Kidney (tissue), 13 donors: ENCODE measurements at regions not wholly inside any gene's neighbourhood (a gene's known extent, or its start where the extent isn't known, plus 50 kb on each side); places are given as distances from the start of the nearest gene placed in this dataset.

ENCODE experiments used
- DNase-seq, 5 donors: peaks; one replicate each; pipeline ENCODE4 v3.0.0-alpha.2; 2013 to 2020
- FAIRE-seq: peaks from 2 replicates; lab custom pipeline; 2012; peaks lifted over from hg19 to GRCh38; lab: Jason Lieb, UNC
- H3K27ac ChIP-seq, 2 donors: one replicate each; pipeline ENCODE4 v1.7.0; 2013; ENCODE audit warnings: low read depth in 2 of 2, low read length in 2 of 2, inconsistent platforms in 1 of 2
- H3K27me3 ChIP-seq: one replicate; pipeline ENCODE4 v1.7.1; 2013; ENCODE audit warnings: low read length, inconsistent platforms; ENCODE audit not compliant: control insufficient read depth, insufficient read depth
- H3K36me3 ChIP-seq, 3 donors: one replicate each; pipeline versions ENCODE4 v1.7.0 to v1.7.1; 2013; ENCODE audit warnings: low read length in 3 of 3, control low read depth in 1 of 3, inconsistent platforms in 1 of 3; ENCODE audit not compliant: insufficient read depth in 3 of 3, control insufficient read depth in 2 of 3
- H3K4me1 ChIP-seq, 3 donors: one replicate each; pipeline versions ENCODE4 v1.7.0 to v1.7.1; 2013; ENCODE audit warnings: low read length in 3 of 3, inconsistent platforms in 1 of 3, low read depth in 1 of 3; ENCODE audit not compliant: control insufficient read depth in 2 of 3, insufficient read depth in 2 of 3
- H3K4me3 ChIP-seq, 3 donors: one replicate each; pipeline versions ENCODE4 v1.7.0 to v1.8.1; 2013; ENCODE audit warnings: low read length in 3 of 3, control low read depth in 1 of 3, inconsistent platforms in 1 of 3
- H3K9ac ChIP-seq, 3 donors: one replicate each; pipeline versions ENCODE4 v1.7.0 to v1.7.1; 2013; ENCODE audit warnings: low read length in 3 of 3, control low read depth in 1 of 3, inconsistent platforms in 1 of 3
- H3K9me3 ChIP-seq, 3 donors: one replicate each; pipeline versions ENCODE4 v1.7.0 to v1.7.1; 2013; ENCODE audit warnings: low read length in 3 of 3, control low read depth in 1 of 3, inconsistent platforms in 1 of 3; ENCODE audit not compliant: control insufficient read depth in 2 of 3, insufficient read depth in 1 of 3
- CTCF ChIP-seq: IDR thresholded peaks from 3 replicates; pipeline ENCODE4 v1.5.1; 2012; ENCODE audit warnings: mild to moderate bottlenecking, moderate library complexity, borderline replicate concordance; ENCODE audit not compliant: insufficient read depth; ENCODE audit errors: extremely low read depth
- intact Hi-C: fragments of 100-400 bp; cut with DNase I; formaldehyde crosslinking; loops from one replicate; pipeline ENCODE4 v1.11.1; 2022
- donor health status: control.
- donor health status: control.
- donor health status: control.
- donor health status: control.
- donor health status: control.
- donor health status: DM: yes; HTN: yes; CAD: no.
- donor health status: Normal renal cell carcinoma (clear cell type).

DNA sequence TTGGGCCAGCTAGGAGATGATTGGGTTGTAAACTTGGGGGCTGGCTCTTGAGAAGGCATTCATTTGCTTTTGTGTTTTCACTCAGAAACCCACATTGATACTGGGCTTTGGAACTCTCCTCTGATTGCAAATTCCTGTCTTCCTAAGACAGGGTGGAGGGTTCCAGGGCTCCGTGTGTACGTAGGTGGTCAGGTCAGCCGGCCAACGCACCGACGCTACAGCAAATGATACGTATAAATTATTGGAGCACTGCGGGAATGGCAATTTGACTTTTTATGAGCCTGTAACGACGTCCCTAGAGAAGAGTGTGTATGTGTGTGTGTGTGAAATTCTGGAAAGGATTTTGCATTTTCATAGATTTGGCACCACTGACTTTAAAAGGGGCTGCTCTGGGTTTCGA is 236.9 kb downstream of the SHOX start:
- Histone ChIP-seq H3K4me1 (no peaks in the 10 kb centered on the region), H3K4me3 (no peak overlapping the region), H3K27ac (no peak overlapping the region), H3K9me3 (peaks cover 0 to 8% (median 5%) of the 10 kb centered on the region in 3 donors), H3K9ac (no peak overlapping the region), H3K27me3 (no peaks in the 10 kb centered on the region), H3K36me3 (no peaks in the 10 kb centered on the region)
- no peak for FAIRE-seq
- DNase-seq, result no peak
- intact Hi-C loops, result no loop called here
- TF ChIP-seq CTCF, result no peak

GRCh38 chrX:866441-866990 is 235.9 kb downstream of the SHOX start:
- intact Hi-C loops, result no loop called here
- H3K4me3 ChIP-seq, result peak overlapping the region in 1 of 3 donors; percentile 24
- no peaks in the 10 kb centered on the region for H3K36me3 ChIP-seq
- DNase-seq (peak in 1 of 5 donors; percentile 10), FAIRE-seq (no peak)
- no peak for TF ChIP-seq CTCF
- H3K9ac ChIP-seq, result no peak overlapping the region
- H3K27ac ChIP-seq, result no peak overlapping the region
- no peaks in the 10 kb centered on the region for H3K4me1 ChIP-seq
- no peaks in the 10 kb centered on the region for H3K27me3 ChIP-seq
- peaks cover 0 to 5% (median under 1%) of the 10 kb centered on the region in 3 donors for H3K9me3 ChIP-seq

DNA sequence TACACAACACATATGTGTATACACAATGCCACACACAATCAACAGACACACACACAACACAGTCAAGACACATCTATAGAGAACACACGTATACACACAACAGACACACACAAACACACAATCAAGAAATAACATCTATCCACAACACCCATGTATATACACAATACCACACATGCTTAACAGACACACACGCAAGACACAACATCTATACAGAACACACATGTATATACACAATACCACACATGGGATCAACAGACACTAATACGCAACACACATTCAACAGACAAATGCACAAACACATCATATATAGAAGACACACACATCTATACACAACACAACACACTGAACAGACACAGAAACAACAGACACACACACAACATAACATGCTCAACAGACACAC is 234.8 kb downstream of the SHOX start:
- Histone ChIP-seq H3K36me3 (no peaks in the 10 kb centered on the region), H3K4me3 (peak overlapping the region in 1 of 3 donors; percentile 26), H3K27me3 (no peaks in the 10 kb centered on the region), H3K27ac (no peak overlapping the region), H3K9ac (peak overlapping the region in 1 of 3 donors; percentile 6), H3K4me1 (no peaks in the 10 kb centered on the region), H3K9me3 (peaks cover 0 to 5% (median 0%) of the 10 kb centered on the region in 3 donors)
- TF ChIP-seq CTCF, result no peak
- FAIRE-seq (no peak), DNase-seq (no peak)
- intact Hi-C loops, result no loop called here

DNA sequence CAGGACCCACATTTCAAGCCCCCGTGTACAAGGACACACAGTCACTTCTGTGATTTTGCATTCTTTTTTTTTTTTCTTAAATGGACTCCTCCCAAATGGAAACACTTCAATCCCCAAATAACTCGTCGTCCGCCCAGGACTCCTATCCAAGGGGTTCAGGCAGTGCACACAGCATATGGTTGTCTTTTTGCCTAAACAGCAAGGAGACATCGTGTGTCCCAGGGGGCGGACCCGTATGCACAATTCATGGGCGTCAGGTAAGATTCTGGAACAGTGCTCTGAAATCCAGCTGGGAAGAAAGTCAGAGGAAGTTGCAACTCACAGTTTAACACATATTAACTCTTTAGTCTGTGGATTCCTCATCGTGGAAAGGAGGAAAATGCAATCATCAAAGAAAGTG is 231.3 kb downstream of the SHOX start:
- Histone ChIP-seq H3K4me3 (no peak overlapping the region), H3K27me3 (no peaks in the 10 kb centered on the region), H3K27ac (no peak overlapping the region), H3K9ac (no peak overlapping the region), H3K9me3 (peaks cover 0 to 5% (median 0%) of the 10 kb centered on the region in 3 donors), H3K36me3 (no peaks in the 10 kb centered on the region), H3K4me1 (no peaks in the 10 kb centered on the region)
- FAIRE-seq (no peak), DNase-seq (no peak)
- no peak for TF ChIP-seq CTCF
- intact Hi-C loops, result no loop called here
